Activated CD8-positive, alpha-beta T cell treated with anti-CD3 and anti-CD28 coated beads, Interleukin-2, amount 10 ng/mL, durations not matched to agents 7 days and 5 days (primary cell): ENCODE measurements at regions not wholly inside any gene's neighbourhood (a gene's known extent, or its start where the extent isn't known, plus 50 kb on each side); places are given as distances from the start of the nearest gene placed in this dataset.
"Not testable (repeated sequence)": the region's sequence is repeated elsewhere in the genome, so short reads cannot be mapped to it uniquely, and the experiment has no call there.

Source experiments
- ATAC-seq: fragments of 150-1000 bp; cut with Tn5 transposase; one replicate; pipeline ENCODE4 v1.10.0; 2021; ENCODE audit warnings: moderate library complexity
- CTCF ChIA-PET: fragments of 350-600 bp; sonication (Branson Sonifier 250); formaldehyde crosslinking; loops from one replicate; lab custom pipeline; 2021; ENCODE audit warnings: antibody characterized with exemption; lab: Charles Lee
- POLR2A ChIA-PET: fragments of 350-600 bp; sonication (Branson Sonifier 250); formaldehyde crosslinking; loops from one replicate; lab custom pipeline; 2021; ENCODE audit warnings: antibody characterized with exemption; lab: Charles Lee
- DNase-seq: peaks from one replicate; pipeline ENCODE4 v3.0.0-alpha.2; 2020
- H3K27ac Mint-ChIP-seq: one replicate; pipeline ENCODE4 v1.8.0; 2021; ENCODE audit warnings: mild to moderate bottlenecking, mixed read lengths
- H3K27me3 Mint-ChIP-seq: one replicate; pipeline ENCODE4 v1.8.0; 2021; ENCODE audit warnings: low read depth, mixed read lengths
- H3K36me3 Mint-ChIP-seq: one replicate; pipeline ENCODE4 v1.8.0; 2021; ENCODE audit warnings: low read depth, mixed read lengths
- H3K4me1 Mint-ChIP-seq: one replicate; pipeline ENCODE4 v1.8.0; 2021; ENCODE audit warnings: low read depth, mixed read lengths
- H3K4me3 Mint-ChIP-seq: one replicate; pipeline ENCODE4 v1.8.0; 2021; ENCODE audit warnings: mild to moderate bottlenecking, mixed read lengths
- H3K9me3 Mint-ChIP-seq: one replicate; pipeline ENCODE4 v1.8.0; 2022; ENCODE audit warnings: mixed read lengths; ENCODE audit not compliant: insufficient read depth

- no peak for DNase-seq
- Mint-ChIP-seq H3K4me3 (no peak overlapping the region), H3K27ac (no peak overlapping the region), H3K27me3 (no peaks in the 10 kb centered on the region), H3K9me3 (no peaks in the 10 kb centered on the region), H3K4me1 (no peaks in the 10 kb centered on the region), H3K36me3 (no peaks in the 10 kb centered on the region)
- no peak for ATAC-seq
- CTCF ChIA-PET, result no interaction called here
- POLR2A ChIA-PET, result no interaction called here
These were observed 222.8 kb upstream of the OBI1 start for GRCh38 chr13:78881751-78882150.

- CTCF ChIA-PET, result no interaction called here
- H3K27ac Mint-ChIP-seq, result no peak overlapping the region
- no peaks in the 10 kb centered on the region for H3K27me3 Mint-ChIP-seq
- POLR2A ChIA-PET, result no interaction called here
- DNase-seq (no peak), ATAC-seq (no peak)
- H3K4me3 Mint-ChIP-seq, result no peak overlapping the region
- H3K9me3 Mint-ChIP-seq, result no peaks in the 10 kb centered on the region
- no peaks in the 10 kb centered on the region for H3K4me1 Mint-ChIP-seq
- H3K36me3 Mint-ChIP-seq, result no peaks in the 10 kb centered on the region
These were observed 222.1 kb upstream of the OBI1 start for GRCh38 chr13:78881054-78881453.

DNA sequence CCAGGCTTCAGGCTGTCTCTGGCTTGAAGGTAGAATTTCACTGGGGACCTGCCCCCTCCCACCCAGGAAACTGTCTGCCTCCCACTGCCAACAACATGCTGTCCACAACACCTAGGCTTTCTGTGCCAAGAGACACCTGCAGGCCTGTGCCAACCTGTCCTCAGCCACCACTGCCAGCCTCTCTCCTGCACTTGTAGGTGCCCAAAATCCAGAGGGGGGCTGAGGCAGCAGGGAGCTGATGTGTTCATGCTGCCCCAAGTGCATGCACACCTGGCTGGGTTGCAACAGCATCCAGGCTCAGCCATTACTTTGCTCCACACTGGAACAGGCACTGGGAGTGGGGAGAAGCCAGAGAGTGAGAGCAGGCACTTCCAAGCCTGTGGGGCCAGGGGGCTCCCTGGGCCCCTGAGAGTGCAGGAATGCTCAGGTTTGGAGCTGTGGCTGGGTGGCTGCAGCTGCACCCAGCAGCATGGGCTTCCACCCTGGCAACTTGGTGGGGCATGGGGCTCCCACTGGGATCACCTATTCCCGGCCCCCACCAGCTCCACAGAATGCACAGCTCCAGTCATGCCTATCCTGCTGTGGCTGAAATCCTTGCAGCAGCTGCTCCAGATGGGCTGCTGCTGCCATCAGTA lies 218.1 kb upstream of the OBI1 start:
- CTCF ChIA-PET, result no interaction called here
- no peaks in the 10 kb centered on the region for H3K9me3 Mint-ChIP-seq
- H3K4me1 Mint-ChIP-seq, result no peaks in the 10 kb centered on the region
- H3K4me3 Mint-ChIP-seq, result no peak overlapping the region
- no peak for DNase-seq
- no peaks in the 10 kb centered on the region for H3K27me3 Mint-ChIP-seq
- ATAC-seq, result no peak
- POLR2A ChIA-PET, result no interaction called here
- no peaks in the 10 kb centered on the region for H3K36me3 Mint-ChIP-seq
- no peak overlapping the region for H3K27ac Mint-ChIP-seq

DNA sequence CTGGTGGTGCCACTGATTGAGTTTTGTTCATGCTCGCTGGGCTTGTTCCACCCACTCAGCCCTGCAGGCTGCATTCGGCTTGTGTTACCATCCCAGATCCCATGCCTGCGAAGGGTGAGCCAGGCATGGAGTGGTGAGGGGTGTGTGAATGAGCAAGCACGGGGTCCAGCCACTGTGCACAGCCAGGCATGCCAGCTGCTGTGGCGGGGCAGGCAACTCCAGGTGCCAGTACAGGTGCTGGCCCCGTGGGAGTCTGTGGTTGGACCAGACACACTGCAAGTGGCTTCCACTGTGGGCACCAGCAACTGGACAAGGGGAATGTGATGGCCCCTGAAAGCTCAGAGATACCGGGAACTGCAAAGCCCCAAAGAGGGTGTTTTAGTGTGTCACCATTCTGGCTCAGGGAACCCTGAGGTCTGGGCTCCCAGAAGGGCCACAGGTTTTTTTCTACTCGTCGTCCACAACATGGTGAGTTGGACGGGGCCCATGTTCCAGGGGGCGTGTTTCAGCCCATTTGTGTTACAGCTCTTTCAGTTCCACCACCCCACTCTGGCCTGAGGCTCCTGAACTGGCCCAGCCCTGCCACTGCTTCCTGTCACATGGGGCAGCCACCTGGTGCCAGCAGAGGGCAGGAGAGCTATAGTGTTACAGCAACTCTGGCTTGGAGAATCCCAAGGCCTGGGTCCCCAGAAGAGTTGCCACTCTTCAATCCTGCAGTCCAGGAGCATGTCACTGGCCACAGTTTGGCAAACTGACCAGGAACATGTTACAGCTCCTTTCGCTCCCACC lies 217.0 kb upstream of the OBI1 start:
- POLR2A ChIA-PET, result no interaction called here
- no peaks in the 10 kb centered on the region for H3K27me3 Mint-ChIP-seq
- no peak overlapping the region for H3K4me3 Mint-ChIP-seq
- H3K4me1 Mint-ChIP-seq, result no peaks in the 10 kb centered on the region
- CTCF ChIA-PET, result no interaction called here
- H3K27ac Mint-ChIP-seq, result no peak overlapping the region
- no peaks in the 10 kb centered on the region for H3K9me3 Mint-ChIP-seq
- H3K36me3 Mint-ChIP-seq, result no peaks in the 10 kb centered on the region
- DNase-seq, result peak; percentile 22
- ATAC-seq, result no peak

GRCh38 chr13:78868991-78869390 lies 210.0 kb upstream of the OBI1 start:
- CTCF ChIA-PET, result no interaction called here
- POLR2A ChIA-PET, result interaction anchor here (0.6 kb wide), 1 partner anchor 376 kb away, joined by 4 read pairs; no protein-coding TSS in a partner anchor
- Mint-ChIP-seq H3K9me3 (no peaks in the 10 kb centered on the region), H3K4me1 (no peaks in the 10 kb centered on the region), H3K36me3 (no peaks in the 10 kb centered on the region), H3K27ac (no peak overlapping the region), H3K27me3 (peaks cover 5% of the 10 kb centered on the region), H3K4me3 (no peak overlapping the region)
- no peak for ATAC-seq
- DNase-seq, result no peak

DNA sequence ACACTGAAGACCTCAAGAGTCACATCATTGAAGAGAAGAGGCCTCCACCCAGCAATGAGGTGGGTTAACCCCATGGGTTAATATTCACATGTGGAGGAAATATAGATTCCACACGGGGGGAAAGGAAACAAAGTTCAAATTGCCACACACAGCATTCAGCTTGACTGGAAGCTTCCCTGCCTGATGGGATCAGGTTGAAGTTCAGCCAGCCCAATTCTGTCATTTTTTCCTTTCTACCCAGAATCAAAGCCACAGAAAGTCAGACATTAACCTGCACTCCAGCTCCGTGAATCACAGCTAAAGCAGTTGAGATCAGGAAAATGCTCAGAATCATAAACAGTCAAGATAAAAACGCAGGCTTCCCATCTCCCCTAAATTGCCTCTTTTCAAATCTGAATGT lies 208.7 kb upstream of the OBI1 start:
- CTCF ChIA-PET, result no interaction called here
- ATAC-seq (no peak), DNase-seq (no peak)
- Mint-ChIP-seq H3K4me3 (no peak overlapping the region), H3K27me3 (peaks cover 5% of the 10 kb centered on the region), H3K27ac (no peak overlapping the region), H3K9me3 (no peaks in the 10 kb centered on the region), H3K4me1 (no peaks in the 10 kb centered on the region), H3K36me3 (no peaks in the 10 kb centered on the region)
- POLR2A ChIA-PET, result no interaction called here

- ATAC-seq, H3K27me3 Mint-ChIP-seq, DNase-seq, H3K4me1 Mint-ChIP-seq, CTCF ChIA-PET, H3K9me3 Mint-ChIP-seq, H3K4me3 Mint-ChIP-seq, POLR2A ChIA-PET, H3K36me3 Mint-ChIP-seq, H3K27ac Mint-ChIP-seq: not testable (repeated sequence)
These were observed 207.1 kb upstream of the OBI1 start for GRCh38 chr13:78866076-78866475.

- no peak overlapping the region for H3K27ac Mint-ChIP-seq
- no peaks in the 10 kb centered on the region for H3K36me3 Mint-ChIP-seq
- POLR2A ChIA-PET, result no interaction called here
- ATAC-seq, result no peak
- H3K27me3 Mint-ChIP-seq, result no peaks in the 10 kb centered on the region
- CTCF ChIA-PET, result no interaction called here
- no peaks in the 10 kb centered on the region for H3K9me3 Mint-ChIP-seq
- H3K4me1 Mint-ChIP-seq, result no peaks in the 10 kb centered on the region
- H3K4me3 Mint-ChIP-seq, result no peak overlapping the region
- no peak for DNase-seq
These were observed 203.5 kb upstream of the OBI1 start for GRCh38 chr13:78862446-78862845.

- Mint-ChIP-seq H3K36me3 (no peaks in the 10 kb centered on the region), H3K27ac (no peak overlapping the region), H3K27me3 (no peaks in the 10 kb centered on the region), H3K4me1 (no peaks in the 10 kb centered on the region), H3K4me3 (no peak overlapping the region), H3K9me3 (peaks cover 11% of the 10 kb centered on the region)
- CTCF ChIA-PET, result no interaction called here
- ATAC-seq, result no peak
- no peak for DNase-seq
- POLR2A ChIA-PET, result no interaction called here
These were observed 193.8 kb upstream of the OBI1 start for GRCh38 chr13:78852709-78853108.

GRCh38 chr13:78845656-78846365 lies 186.9 kb upstream of the OBI1 start:
- no peak overlapping the region for H3K27ac Mint-ChIP-seq
- H3K27me3 Mint-ChIP-seq, result no peaks in the 10 kb centered on the region
- no peaks in the 10 kb centered on the region for H3K4me1 Mint-ChIP-seq
- no peaks in the 10 kb centered on the region for H3K36me3 Mint-ChIP-seq
- DNase-seq (no peak), ATAC-seq (no peak)
- ChIA-PET CTCF (no interaction called here), POLR2A (interaction anchor here (0.6 kb wide), 1 partner anchor 10 kb away, joined by 3 read pairs; no protein-coding TSS in a partner anchor)
- no peak overlapping the region for H3K4me3 Mint-ChIP-seq
- H3K9me3 Mint-ChIP-seq, result no peaks in the 10 kb centered on the region

- ATAC-seq (no peak), DNase-seq (no peak)
- no peaks in the 10 kb centered on the region for H3K36me3 Mint-ChIP-seq
- H3K4me3 Mint-ChIP-seq, result no peak overlapping the region
- no peaks in the 10 kb centered on the region for H3K4me1 Mint-ChIP-seq
- H3K27me3 Mint-ChIP-seq, result no peaks in the 10 kb centered on the region
- no peaks in the 10 kb centered on the region for H3K9me3 Mint-ChIP-seq
- H3K27ac Mint-ChIP-seq, result no peak overlapping the region
- ChIA-PET POLR2A (no interaction called here), CTCF (no interaction called here)
These were observed 185.2 kb upstream of the OBI1 start for GRCh38 chr13:78844106-78844505.

DNA sequence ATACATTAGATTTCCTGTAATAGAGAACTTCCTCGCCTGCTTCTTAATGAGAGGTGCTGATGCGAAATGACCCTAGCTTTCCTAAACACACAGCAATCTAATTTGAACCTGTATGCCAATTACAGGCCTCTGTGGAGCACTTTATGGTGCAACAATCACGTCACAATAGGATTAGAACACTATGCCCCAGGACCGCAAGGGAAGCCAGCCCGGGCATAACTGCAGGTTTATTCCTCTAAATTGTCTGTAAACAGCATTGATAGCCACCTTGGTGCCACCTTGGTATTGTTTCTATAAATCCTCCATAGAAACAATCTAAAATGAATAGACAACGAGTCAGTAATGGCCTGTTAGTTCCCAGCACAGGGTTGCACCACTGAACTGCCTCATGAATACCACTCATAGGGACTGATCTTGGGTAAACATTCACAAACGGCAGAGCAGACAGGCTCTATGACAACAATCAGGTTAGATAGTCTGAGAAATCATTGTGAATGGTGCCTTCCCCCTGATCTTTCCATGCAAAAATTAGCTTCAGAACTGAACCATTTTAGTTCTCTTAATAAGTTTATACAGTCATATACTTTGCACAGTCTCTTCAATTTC lies 182.5 kb upstream of the OBI1 start:
- POLR2A ChIA-PET, result no interaction called here
- CTCF ChIA-PET, result no interaction called here

More for the DNA sequence above, 182.5 kb upstream of the OBI1 start:
- Mint-ChIP-seq H3K4me3 (no peak overlapping the region), H3K36me3 (no peaks in the 10 kb centered on the region), H3K27ac (no peak overlapping the region), H3K9me3 (no peaks in the 10 kb centered on the region), H3K4me1 (no peaks in the 10 kb centered on the region), H3K27me3 (no peaks in the 10 kb centered on the region)
- ATAC-seq (no peak), DNase-seq (no peak)
